SJCRH30 (cell line): ENCODE measurements at regions not wholly inside any gene's neighbourhood (a gene's known extent, or its start where the extent isn't known, plus 50 kb on each side); places are given as distances from the start of the nearest gene placed in this dataset.
"Not testable (repeated sequence)": the region's sequence is repeated elsewhere in the genome, so short reads cannot be mapped to it uniquely, and the experiment has no call there.

Experiments used
- DNase-seq, 2 experiments: peaks; one replicate each; pipeline ENCODE4 v3.0.0-alpha.2; 2015 to 2020
- H3K27ac ChIP-seq: fragments of 250-450 bp; sonication (Bioruptor Pico); 2 replicates; pipeline ENCODE4 v1.5.1; 2020; ENCODE audit warnings: mild to moderate bottlenecking, moderate library complexity
- H3K27me3 ChIP-seq: fragments of 250-450 bp; sonication (Bioruptor Pico); 2 replicates; pipeline ENCODE4 v1.5.1; 2020; ENCODE audit warnings: mild to moderate bottlenecking, moderate library complexity
- H3K36me3 ChIP-seq: fragments of 250-450 bp; sonication (Bioruptor Pico); 2 replicates; pipeline ENCODE4 v1.5.1; 2020; ENCODE audit warnings: mild to moderate bottlenecking, moderate library complexity
- H3K4me1 ChIP-seq: fragments of 250-450 bp; sonication (Bioruptor Pico); 2 replicates; pipeline ENCODE4 v1.5.1; 2020; ENCODE audit warnings: mild to moderate bottlenecking, moderate library complexity
- H3K4me3 ChIP-seq: fragments of 250-450 bp; sonication (Bioruptor Pico); 2 replicates; pipeline ENCODE4 v1.5.1; 2020; ENCODE audit warnings: mild to moderate bottlenecking, moderate library complexity
- H3K9me3 ChIP-seq: fragments of 250-450 bp; sonication (Bioruptor Pico); replicated peaks from 2 replicates; pipeline ENCODE4 v1.5.1; 2020; ENCODE audit warnings: mild to moderate bottlenecking, moderate library complexity

DNA sequence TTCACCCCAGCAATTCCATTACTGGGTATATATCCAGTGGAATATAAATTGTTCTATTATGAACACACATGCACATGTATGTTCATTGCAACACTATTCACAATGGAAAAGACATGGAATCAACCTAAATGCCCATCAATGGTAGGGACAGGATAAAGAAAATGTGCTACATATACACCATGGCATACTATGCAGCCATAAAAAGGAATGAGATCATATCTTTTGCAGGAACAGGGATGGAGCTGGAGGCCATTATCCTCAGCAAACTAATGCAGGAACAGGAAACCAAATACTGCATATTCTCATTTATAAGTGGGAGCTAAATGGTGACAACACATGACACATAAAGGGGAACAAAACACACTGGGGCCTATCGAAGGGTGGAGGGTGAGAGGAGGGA lies 112.6 kb upstream of the IVNS1ABP start:
- DNase-seq, H3K27me3 ChIP-seq, H3K9me3 ChIP-seq, H3K4me1 ChIP-seq, H3K4me3 ChIP-seq, H3K27ac ChIP-seq, H3K36me3 ChIP-seq: not testable (repeated sequence)

DNA sequence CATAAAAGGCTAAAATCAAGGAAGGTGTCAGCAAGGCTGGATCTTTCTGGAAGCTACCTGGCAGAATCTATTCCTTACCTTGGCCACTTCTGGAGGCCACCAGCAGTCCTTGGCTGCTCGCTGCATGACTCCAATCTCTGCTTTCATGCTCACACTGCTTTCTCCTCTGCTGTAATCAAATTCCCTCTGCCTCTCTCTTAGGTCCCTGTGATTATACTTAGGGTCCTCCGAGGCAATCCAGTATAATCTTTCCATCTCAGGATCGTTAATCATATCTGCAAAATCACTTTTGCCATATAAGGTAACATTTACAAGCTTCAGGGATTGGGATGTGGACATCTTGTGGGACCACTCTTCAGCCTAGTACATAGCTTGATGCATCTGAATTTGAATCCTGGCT lies 110.7 kb upstream of the IVNS1ABP start:
- Histone ChIP-seq H3K4me1 (no peaks in the 10 kb centered on the region), H3K27ac (no peak overlapping the region), H3K36me3 (no peaks in the 10 kb centered on the region), H3K9me3 (no peaks in the 10 kb centered on the region), H3K4me3 (no peak overlapping the region), H3K27me3 (no peaks in the 10 kb centered on the region)
- DNase-seq, result no peak

DNA sequence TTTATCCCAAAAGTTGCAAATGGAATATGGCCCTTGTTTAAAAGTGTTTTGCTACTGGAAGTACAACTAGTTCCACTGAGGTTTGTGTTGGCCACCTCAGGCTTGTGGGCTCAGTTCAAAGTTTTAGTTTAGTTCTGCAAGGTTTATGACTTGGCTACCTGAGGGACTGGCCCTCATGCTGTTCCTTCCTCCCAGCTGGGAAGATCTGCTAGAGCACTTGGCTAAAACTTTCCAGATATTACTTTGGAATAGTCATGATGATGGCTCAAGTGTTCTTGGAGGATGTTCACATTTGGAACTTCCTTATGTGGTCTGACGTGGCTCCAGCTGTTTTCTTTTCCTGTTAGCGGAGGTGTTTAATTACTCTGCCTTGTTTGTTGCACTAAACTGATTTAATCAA lies 110.2 kb upstream of the IVNS1ABP start:
- Histone ChIP-seq H3K27ac (no peak overlapping the region), H3K9me3 (no peaks in the 10 kb centered on the region), H3K36me3 (no peaks in the 10 kb centered on the region), H3K4me3 (no peak overlapping the region), H3K27me3 (no peaks in the 10 kb centered on the region), H3K4me1 (no peaks in the 10 kb centered on the region)
- no peak for DNase-seq

DNA sequence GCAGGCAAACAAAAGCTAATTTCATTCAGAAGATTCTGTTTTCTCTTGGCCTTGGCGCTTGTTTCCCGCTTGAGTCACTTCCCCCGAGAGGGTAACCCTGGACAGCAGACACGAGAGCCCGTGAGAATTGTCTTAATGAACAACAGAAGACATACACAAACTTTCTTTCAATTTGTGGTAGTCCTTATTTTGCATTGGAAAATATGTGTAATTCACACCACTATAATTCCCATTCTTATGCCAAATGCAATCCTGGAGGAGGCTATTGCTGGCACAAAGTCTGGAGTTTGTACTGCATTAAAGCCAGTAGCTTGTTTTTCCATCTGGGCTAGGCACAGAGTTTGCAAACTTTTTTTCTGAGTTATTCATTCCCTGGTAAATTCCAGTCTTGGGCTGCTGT lies 109.8 kb upstream of the IVNS1ABP start:
- Histone ChIP-seq H3K9me3 (no peaks in the 10 kb centered on the region), H3K4me3 (no peak overlapping the region), H3K27me3 (no peaks in the 10 kb centered on the region), H3K4me1 (no peaks in the 10 kb centered on the region), H3K36me3 (no peaks in the 10 kb centered on the region), H3K27ac (no peak overlapping the region)
- no peak for DNase-seq

DNA sequence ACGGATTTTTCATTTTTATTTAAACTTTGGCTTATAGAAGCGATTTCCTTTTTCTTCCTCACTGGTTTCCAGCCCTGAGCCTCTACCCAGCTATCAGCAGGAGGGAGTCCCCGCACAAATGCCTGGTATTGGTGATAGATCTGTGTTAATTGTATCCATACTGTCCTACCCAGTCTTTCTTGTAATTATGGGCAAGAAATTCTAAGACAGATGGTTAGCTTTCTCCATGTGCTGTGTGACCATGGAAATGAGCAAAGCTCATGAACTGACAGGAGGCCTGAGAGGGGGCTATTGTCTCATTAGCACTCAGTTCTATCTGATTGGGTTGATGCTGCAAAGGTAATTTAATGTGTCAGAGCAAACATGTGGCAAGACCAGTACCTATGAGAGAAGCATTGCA lies 108.1 kb upstream of the IVNS1ABP start:
- Histone ChIP-seq H3K27ac (no peak overlapping the region), H3K4me3 (no peak overlapping the region), H3K27me3 (no peaks in the 10 kb centered on the region), H3K4me1 (no peaks in the 10 kb centered on the region), H3K9me3 (no peaks in the 10 kb centered on the region), H3K36me3 (no peaks in the 10 kb centered on the region)
- no peak for DNase-seq

DNA sequence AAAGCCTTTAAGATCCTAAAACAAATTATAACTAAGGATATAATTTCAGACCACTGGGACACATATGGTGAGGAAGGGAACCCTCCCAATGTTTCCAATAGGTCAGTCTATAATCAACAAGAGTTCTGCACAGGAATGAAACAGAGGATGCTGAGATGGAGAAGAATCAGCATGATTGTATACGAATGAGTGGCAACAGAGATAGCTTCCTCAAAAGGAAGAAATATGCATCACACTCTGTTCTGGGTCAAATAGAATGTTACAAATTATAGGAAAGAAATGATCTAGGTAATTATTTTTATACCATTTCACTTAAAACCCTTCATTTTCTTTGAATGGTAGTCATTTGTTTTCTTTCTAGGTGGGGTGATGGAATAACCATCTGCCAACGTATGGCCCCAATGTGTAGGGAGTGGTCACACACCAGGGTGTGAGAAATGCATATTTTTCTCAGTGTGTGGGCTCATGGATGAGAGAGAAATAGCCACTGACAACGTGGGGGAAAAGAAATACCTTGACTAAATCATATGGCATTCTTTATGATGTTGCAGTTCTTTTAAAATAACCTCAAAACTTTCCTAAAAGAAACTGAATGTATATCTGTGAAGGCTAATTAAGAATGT lies 104.6 kb upstream of the IVNS1ABP start:
- Histone ChIP-seq H3K4me3 (no peak overlapping the region), H3K36me3 (no peaks in the 10 kb centered on the region), H3K27me3 (no peaks in the 10 kb centered on the region), H3K9me3 (no peaks in the 10 kb centered on the region), H3K27ac (no peak overlapping the region), H3K4me1 (no peaks in the 10 kb centered on the region)
- DNase-seq, result no peak

DNA sequence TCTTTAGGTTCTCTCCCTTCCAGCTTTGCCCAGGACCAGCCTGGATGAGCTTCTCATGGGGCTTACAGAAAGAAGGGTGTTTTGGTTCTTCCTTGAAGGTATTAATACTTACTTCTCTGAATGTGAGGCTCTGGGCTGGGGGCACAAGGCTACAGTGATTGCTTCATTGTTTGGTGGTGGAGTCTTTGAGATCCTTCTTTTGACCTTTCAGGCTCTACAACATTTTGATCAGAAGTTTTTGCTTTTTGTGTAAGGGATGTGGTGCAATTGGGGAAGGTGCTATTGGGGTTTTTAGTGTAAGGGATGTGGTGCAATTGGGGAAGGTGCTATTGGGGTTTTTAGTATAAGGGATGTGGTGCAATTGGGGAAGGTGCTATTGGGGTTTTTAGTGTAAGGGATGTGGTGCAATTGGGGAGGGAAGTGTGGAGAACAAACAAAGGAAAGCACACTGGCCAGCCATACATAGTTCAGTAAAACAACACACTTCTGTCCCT lies 103.6 kb upstream of the IVNS1ABP start:
- Histone ChIP-seq H3K27me3 (no peaks in the 10 kb centered on the region), H3K9me3 (no peaks in the 10 kb centered on the region), H3K4me1 (no peaks in the 10 kb centered on the region), H3K27ac (no peak overlapping the region), H3K36me3 (no peaks in the 10 kb centered on the region), H3K4me3 (no peak overlapping the region)
- DNase-seq, result no peak

DNA sequence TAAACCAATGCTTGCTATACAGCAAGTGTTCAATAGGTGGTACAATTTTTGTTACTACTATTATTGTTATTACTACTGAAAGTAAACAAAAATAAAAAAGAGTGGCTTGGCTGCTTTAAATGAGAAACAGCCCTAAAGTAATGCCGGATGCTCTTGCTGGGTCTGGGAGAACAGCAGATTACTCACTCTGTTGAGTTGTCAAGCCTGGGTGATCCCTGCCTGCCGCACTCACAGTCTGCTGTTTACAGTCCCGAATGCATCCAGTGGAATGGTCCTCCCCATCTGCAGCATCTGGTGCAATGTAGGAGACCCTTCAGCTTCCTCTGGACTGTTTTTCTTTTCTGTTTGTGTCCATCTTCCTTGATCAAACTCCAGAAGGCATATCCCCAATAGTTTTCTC lies 102.7 kb upstream of the IVNS1ABP start:
- Histone ChIP-seq H3K9me3 (no peaks in the 10 kb centered on the region), H3K36me3 (no peaks in the 10 kb centered on the region), H3K27ac (no peak overlapping the region), H3K4me1 (no peaks in the 10 kb centered on the region), H3K27me3 (no peaks in the 10 kb centered on the region), H3K4me3 (no peak overlapping the region)
- DNase-seq, result no peak

DNA sequence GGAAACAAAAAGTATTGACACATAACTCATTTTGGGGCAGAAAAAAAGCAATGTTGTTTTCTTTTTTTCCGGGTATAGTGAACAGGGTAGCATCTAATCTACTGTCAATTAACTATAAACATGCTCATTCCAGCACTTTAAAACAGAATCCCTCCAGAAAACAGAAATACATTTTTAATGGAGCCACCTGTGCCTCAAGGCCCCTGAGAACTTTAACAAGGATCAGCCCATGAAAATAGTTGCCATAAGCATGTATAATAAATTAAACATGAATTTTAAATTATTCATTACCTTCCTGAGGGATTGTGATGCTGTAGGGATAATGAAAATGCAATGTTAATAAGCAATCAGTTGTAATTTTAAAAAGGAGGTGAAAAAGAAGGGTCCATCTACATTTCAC lies 101.4 kb upstream of the IVNS1ABP start:
- no peak for DNase-seq
- Histone ChIP-seq H3K36me3 (no peaks in the 10 kb centered on the region), H3K27me3 (no peaks in the 10 kb centered on the region), H3K9me3 (no peaks in the 10 kb centered on the region), H3K4me1 (no peaks in the 10 kb centered on the region), H3K4me3 (no peak overlapping the region), H3K27ac (no peak overlapping the region)

DNA sequence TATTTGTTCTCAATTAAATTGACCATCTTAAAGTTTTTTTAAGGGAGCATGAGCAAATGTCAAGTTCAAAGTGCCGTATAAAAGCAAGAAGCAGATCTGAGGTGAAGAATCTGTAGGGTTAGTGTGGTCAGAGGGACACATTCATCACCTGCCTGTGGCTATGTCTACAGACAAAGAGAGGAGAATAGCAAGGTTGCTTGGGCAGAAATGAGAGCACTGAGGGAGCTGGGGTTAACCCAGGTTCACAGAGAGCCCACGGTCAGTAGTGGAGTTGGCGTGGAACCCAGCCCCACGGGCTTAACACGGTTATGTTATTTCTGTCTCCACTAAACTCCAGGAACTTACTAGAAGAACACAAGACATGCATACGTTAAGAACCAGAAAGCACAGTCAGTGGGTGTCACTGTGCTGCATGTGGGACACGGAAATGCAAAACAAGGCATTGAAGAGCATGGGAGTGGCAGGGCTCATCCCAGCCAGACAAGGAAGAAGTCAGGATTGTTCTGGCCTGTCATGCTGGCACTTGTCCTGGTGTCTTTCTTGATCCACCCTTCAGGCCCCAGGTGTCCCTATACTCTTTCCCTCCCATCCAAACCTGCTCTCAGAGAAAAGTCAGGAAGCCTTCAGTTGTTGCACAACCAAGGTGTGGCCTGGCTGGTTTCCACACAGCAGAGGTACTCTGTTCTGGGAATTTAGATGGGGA lies 95.5 kb upstream of the IVNS1ABP start:
- H3K36me3 ChIP-seq, result no peaks in the 10 kb centered on the region
- no peaks in the 10 kb centered on the region for H3K9me3 ChIP-seq
- DNase-seq, result no peak
- H3K27me3 ChIP-seq, result no peaks in the 10 kb centered on the region
- no peaks in the 10 kb centered on the region for H3K4me1 ChIP-seq
- no peak overlapping the region for H3K27ac ChIP-seq
- H3K4me3 ChIP-seq, result no peak overlapping the region

DNA sequence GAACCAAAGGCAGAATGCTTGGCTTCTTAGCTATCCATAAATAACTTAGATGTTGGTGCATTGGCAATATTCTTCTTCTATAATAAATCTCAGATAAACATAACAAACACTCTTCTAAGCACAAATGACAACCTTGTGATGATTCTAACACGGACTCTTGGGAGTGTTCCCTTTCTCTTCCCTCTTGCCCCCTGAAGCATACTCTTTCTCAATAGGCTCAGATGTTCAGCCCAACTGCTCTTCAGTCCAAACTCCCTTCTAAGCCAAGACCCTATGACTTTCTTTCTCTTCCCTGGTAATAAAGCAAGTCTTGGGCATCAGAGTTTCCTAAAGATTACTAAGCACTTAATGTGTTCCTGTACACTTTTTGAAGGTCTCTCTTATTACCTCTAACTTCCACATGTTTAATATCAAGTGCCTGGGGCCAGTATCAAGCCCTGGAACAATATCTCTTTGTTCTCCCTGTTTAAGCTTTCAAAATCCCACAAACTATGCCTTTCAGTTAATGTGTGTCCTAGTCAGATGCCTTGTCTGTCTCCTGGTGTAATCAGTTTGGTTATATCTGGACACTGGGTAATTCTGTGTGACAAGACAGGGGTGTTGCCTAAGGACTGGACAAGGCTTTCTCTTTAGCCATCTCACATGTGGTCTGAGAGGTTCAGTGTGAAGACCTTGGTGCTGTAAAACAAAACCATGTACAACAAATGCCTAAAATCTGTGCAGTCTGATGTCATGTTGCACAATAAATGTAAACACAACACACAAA lies 92.9 kb upstream of the IVNS1ABP start:
- no peak for DNase-seq
- H3K27me3 ChIP-seq, result no peaks in the 10 kb centered on the region
- H3K4me1 ChIP-seq, result no peaks in the 10 kb centered on the region
- no peak overlapping the region for H3K4me3 ChIP-seq
- H3K9me3 ChIP-seq, result no peaks in the 10 kb centered on the region
- H3K36me3 ChIP-seq, result no peaks in the 10 kb centered on the region
- no peak overlapping the region for H3K27ac ChIP-seq

DNA sequence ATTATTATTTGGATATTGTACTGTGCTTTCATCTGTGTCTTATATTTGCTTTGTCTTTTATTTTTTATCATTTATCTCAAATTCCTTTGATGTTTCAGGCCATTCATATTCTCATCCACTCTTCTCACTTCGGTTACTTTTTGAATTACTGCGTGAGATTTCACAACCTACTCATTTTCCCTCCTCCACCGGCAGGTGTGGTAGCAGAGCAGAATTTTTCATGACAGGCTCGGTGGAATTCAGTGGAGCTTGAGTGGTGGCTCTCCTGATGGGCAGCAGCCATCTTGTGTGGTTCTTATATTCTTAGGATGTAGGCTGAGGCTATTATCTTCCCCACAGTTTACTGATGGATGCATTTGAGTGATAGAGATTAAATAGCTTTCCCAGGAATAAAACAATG lies 92.3 kb upstream of the IVNS1ABP start:
- Histone ChIP-seq H3K27ac (no peak overlapping the region), H3K36me3 (no peaks in the 10 kb centered on the region), H3K4me1 (no peaks in the 10 kb centered on the region), H3K9me3 (no peaks in the 10 kb centered on the region), H3K27me3 (no peaks in the 10 kb centered on the region), H3K4me3 (no peak overlapping the region)
- DNase-seq, result no peak

DNA sequence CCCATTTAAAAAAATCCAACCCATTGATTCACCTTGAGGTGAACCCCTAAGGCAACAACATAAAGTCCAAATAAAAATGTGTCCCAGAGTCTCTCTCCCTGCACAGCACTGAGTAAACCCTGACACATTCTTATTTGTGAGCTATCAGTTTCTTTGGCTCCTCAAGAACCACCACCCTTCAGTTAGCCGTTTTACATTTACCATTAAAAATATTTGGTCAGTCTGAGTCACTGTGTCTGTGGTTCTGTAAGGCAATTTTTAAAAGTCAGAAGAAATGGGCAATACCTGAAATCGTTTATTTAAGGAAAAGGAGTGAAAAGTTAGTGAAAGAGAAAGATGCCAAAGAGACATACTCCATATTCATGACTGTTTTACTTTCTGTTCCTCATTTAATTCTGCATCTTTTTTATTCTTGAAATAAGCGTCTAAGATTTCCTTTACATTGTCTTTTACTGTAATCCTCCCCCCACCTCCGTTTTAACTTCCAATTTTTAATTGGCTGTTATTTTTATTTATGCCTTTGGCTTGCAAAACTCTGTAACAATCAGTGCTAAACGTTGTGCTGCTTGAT lies 91.7 kb upstream of the IVNS1ABP start:
- H3K27ac ChIP-seq, result no peak overlapping the region
- H3K9me3 ChIP-seq, result no peaks in the 10 kb centered on the region
- no peak overlapping the region for H3K4me3 ChIP-seq
- no peaks in the 10 kb centered on the region for H3K4me1 ChIP-seq
- DNase-seq, result no peak
- H3K27me3 ChIP-seq, result no peaks in the 10 kb centered on the region
- no peaks in the 10 kb centered on the region for H3K36me3 ChIP-seq

DNA sequence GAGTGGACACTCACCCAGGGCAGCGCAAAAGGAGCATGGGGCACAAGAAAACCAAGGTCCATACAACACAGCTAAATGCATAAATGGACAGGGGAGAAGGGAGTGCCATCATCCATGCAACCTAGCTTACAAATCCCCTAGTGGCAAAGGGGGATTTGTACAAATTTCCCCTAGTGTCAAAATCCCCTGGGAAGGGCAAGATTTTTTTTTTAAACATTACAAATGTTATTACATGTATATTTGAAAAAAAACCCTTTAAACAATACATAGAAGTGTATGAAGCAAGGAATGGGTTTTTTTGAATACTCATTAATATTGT lies 89.6 kb upstream of the IVNS1ABP start:
- Histone ChIP-seq H3K4me3 (no peak overlapping the region), H3K27ac (no peak overlapping the region), H3K4me1 (no peaks in the 10 kb centered on the region), H3K27me3 (no peaks in the 10 kb centered on the region), H3K9me3 (no peaks in the 10 kb centered on the region), H3K36me3 (no peaks in the 10 kb centered on the region)
- DNase-seq, result no peak

DNA sequence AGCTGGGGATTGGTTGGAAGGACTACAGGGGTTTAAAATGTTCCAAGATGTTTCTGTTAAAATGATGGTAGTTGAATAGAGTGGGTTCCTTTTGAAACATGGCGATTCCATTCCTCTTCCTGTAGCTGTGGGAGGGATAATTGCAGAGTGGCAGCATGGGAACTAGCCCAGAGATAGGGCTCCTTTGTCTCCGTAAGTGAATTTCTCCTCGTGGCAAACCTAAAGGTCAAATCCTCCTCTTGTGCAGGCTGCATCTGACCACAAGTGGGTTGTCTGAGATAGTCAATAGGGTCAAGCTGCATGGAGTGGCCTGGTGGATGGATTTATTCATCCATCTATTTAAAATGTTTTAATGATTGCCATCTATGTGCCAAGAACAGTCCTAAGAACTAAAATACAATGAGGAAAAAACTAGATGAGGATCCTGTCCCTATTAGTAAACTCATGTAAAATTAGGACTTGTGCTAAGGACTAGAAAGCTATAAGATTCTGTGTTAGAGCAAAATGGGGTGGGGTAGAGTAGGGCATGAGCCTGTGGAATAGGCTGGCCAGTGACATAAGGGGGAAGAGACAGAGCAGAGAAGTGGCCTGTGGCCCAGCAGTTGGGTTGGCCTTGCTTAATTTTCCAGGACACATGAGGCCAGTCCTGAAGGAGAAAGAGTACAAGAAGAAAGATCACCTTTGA lies 89.1 kb upstream of the IVNS1ABP start:
- no peak for DNase-seq
- no peaks in the 10 kb centered on the region for H3K4me1 ChIP-seq

More for the DNA sequence above, 89.1 kb upstream of the IVNS1ABP start:
- no peaks in the 10 kb centered on the region for H3K27me3 ChIP-seq
- H3K36me3 ChIP-seq, result no peaks in the 10 kb centered on the region
- H3K4me3 ChIP-seq, result no peak overlapping the region
- no peak overlapping the region for H3K27ac ChIP-seq
- no peaks in the 10 kb centered on the region for H3K9me3 ChIP-seq
